GM23248 (cell line): ENCODE measurements at regions not wholly inside any gene's neighbourhood (a gene's known extent, or its start where the extent isn't known, plus 50 kb on each side); places are given as distances from the start of the nearest gene placed in this dataset.

Source experiments
- DNase-seq: peaks from one replicate; pipeline ENCODE4 v3.0.0-alpha.2; 2015
- H2AFZ ChIP-seq: fragments of 200-600 bp; sonication (generic); 2 replicates; pipeline ENCODE4 v1.6.1; 2016; ENCODE audit warnings: antibody characterized with exemption
- H3F3A ChIP-seq: fragments of 200-600 bp; sonication (generic); 2 replicates; pipeline ENCODE4 v1.6.1; 2016; ENCODE audit warnings: mild to moderate bottlenecking, antibody characterized with exemption, mixed run types; ENCODE audit not compliant: insufficient read depth
- H3K27ac ChIP-seq: fragments of 200-600 bp; sonication (generic); 2 replicates; pipeline ENCODE4 v1.5.1; 2016; ENCODE audit warnings: mild to moderate bottlenecking
- H3K27me3 ChIP-seq: fragments of 200-600 bp; sonication (generic); replicated peaks from 2 replicates; pipeline ENCODE4 v1.6.1; 2016; ENCODE audit warnings: mild to moderate bottlenecking; ENCODE audit not compliant: insufficient read depth
- H3K36me3 ChIP-seq: fragments of 200-600 bp; sonication (generic); 2 replicates; pipeline ENCODE4 v1.6.1; 2016; ENCODE audit warnings: low read depth, mild to moderate bottlenecking
- H3K4me1 ChIP-seq: fragments of 200-600 bp; sonication (generic); 2 replicates; pipeline ENCODE4 v1.6.1; 2016; ENCODE audit warnings: mild to moderate bottlenecking; ENCODE audit not compliant: insufficient read depth
- H3K4me2 ChIP-seq: fragments of 200-600 bp; sonication (generic); one replicate; pipeline ENCODE4 v1.6.1; 2016; ENCODE audit warnings: mild to moderate bottlenecking; ENCODE audit not compliant: unreplicated experiment
- H3K4me3 ChIP-seq: fragments of 200-600 bp; sonication (generic); 2 replicates; pipeline ENCODE4 v1.5.1; 2016; ENCODE audit warnings: mild to moderate bottlenecking
- H3K79me2 ChIP-seq: fragments of 200-600 bp; sonication (generic); 2 replicates; pipeline ENCODE4 v1.6.1; 2016; ENCODE audit warnings: mild to moderate bottlenecking; ENCODE audit not compliant: insufficient read depth
- H3K9ac ChIP-seq: fragments of 200-600 bp; sonication (generic); 2 replicates; pipeline ENCODE4 v1.6.1; 2016; ENCODE audit warnings: mild to moderate bottlenecking
- H3K9me2 ChIP-seq: fragments of 200-600 bp; sonication (generic); 2 replicates; pipeline ENCODE4 v1.6.1; 2016; ENCODE audit warnings: mixed run types, mild to moderate bottlenecking, moderate library complexity; ENCODE audit not compliant: insufficient read depth
- H3K9me3 ChIP-seq: fragments of 200-600 bp; sonication (generic); one replicate; pipeline ENCODE4 v1.6.1; 2017; ENCODE audit warnings: low read depth
- H4K20me1 ChIP-seq: fragments of 200-600 bp; sonication (generic); 2 replicates; pipeline ENCODE4 v1.6.0; 2016; ENCODE audit not compliant: insufficient read depth
- EZH2 ChIP-seq: fragments of 200-600 bp; sonication (generic); IDR thresholded peaks from 2 replicates; pipeline ENCODE4 v1.6.1; 2018; ENCODE audit warnings: antibody characterized with exemption, mild to moderate bottlenecking; ENCODE audit not compliant: insufficient read depth, poor library complexity, severe bottlenecking
- EZH2phosphoT487 ChIP-seq: fragments of 200-600 bp; sonication (generic); IDR thresholded peaks from 2 replicates; pipeline ENCODE4 v1.6.1; 2018; ENCODE audit warnings: antibody characterized with exemption, moderate library complexity, mild to moderate bottlenecking, low read depth; ENCODE audit not compliant: insufficient read depth
- WGBS, 2 experiments: methylation state at CpG; one replicate each; pipeline ENCODE4 v1.1.6; 2015 to 2017; ENCODE audit warnings: low lambda C conversion rate in 2 of 2, low coverage in 1 of 2; ENCODE audit errors: missing lambda C conversion rate in 2 of 2; 5-methylcytosine and 5-hydroxymethylcytosine counted together
- in situ Hi-C: fragments of 300-500 bp; cut with MboI; formaldehyde crosslinking; loops from 2 replicates; pipeline ENCODE4 v1.15.0; 2020

GRCh38 chr20:11452326-11452725 is 465.4 kb upstream of the BTBD3 start:
- H3K27me3 ChIP-seq: no peaks in the 10 kb centered on the region
- H3K4me3 ChIP-seq: no peak overlapping the region
- peak overlapping the region; percentile 26 for H3K4me2 ChIP-seq
- H3K4me1 ChIP-seq: peaks cover 43% of the 10 kb centered on the region
- peak overlapping the region; percentile 77 for H2AFZ ChIP-seq
- H3K9me2 ChIP-seq: no peaks in the 10 kb centered on the region
- H3K9ac ChIP-seq: no peak overlapping the region
- H3K36me3 ChIP-seq: no peaks in the 10 kb centered on the region
- H3K79me2 ChIP-seq: no peaks in the 10 kb centered on the region
- TF ChIP-seq EZH2phosphoT487 (no peak), EZH2 (no peak)
- DNase-seq: peak; percentile 67
- H4K20me1 ChIP-seq: no peaks in the 10 kb centered on the region
- in situ Hi-C loops: no loop called here
- H3K27ac ChIP-seq: no peak overlapping the region
- 45 to 52% methylated on average over 6 of the region's 6 CpGs for WGBS, 2 experiments
- peaks cover 19% of the 10 kb centered on the region for H3F3A ChIP-seq
- H3K9me3 ChIP-seq: no peaks in the 10 kb centered on the region

- H3K4me1 ChIP-seq: peaks cover 43% of the 10 kb centered on the region
- no peak overlapping the region for H3K9ac ChIP-seq
- peaks cover 19% of the 10 kb centered on the region for H3F3A ChIP-seq
- H3K9me2 ChIP-seq: no peaks in the 10 kb centered on the region
- no peaks in the 10 kb centered on the region for H3K79me2 ChIP-seq
- no peaks in the 10 kb centered on the region for H3K9me3 ChIP-seq
- H4K20me1 ChIP-seq: no peaks in the 10 kb centered on the region
- peak; percentile 62 for DNase-seq
- 94 to 100% methylated on average over 2 of the region's 2 CpGs for WGBS, 2 experiments
- H3K4me3 ChIP-seq: no peak overlapping the region
- no peak overlapping the region for H2AFZ ChIP-seq
- in situ Hi-C loops: no loop called here
- no peak overlapping the region for H3K27ac ChIP-seq
- no peak for TF ChIP-seq EZH2
- TF ChIP-seq EZH2phosphoT487: no peak
- no peaks in the 10 kb centered on the region for H3K27me3 ChIP-seq
- no peaks in the 10 kb centered on the region for H3K36me3 ChIP-seq
- no peak overlapping the region for H3K4me2 ChIP-seq
Observed at GRCh38 chr20:11453430-11453829, 464.3 kb upstream of the BTBD3 start.

DNA sequence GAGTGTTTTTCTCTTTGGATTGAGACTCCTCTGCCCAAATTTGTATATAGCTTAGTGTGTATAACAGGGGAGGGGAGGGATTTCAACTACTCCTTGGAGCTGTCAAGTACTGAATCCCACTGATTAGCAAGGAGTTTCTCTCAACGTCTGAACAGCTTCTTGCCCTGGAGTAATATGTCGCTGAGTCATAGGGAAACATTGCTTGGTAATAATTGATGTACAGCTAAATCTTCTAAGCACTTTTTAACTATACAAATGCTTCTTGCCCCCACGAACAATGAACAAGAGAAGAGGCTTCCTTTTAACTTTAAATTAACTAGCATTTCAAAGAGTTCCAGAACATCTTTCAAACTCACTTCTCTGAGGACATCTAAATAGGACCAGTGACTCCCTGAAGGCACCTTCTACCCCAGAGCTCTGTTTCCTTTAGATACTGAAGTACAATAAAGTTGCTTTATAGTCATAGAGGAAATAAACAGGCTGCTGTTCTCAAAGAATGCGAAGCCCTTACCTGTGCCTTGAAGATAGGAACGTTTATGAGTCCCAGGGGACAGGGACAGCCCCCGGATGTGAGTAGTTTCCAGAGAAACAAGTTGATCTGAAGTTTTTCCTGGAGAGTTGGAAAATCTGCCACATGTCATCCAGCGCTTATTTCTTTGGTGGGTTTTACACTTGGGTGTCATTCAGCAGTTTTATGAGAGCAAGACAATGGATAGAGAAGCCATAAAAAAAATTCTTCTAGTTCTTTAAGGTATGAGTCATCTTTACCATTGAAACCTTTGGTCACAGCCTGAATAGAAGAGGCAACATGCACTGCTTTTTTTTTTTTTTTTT is 462.5 kb upstream of the BTBD3 start:
- no peak overlapping the region for H3K9ac ChIP-seq

GRCh38 chr20:11457488-11457887 is 460.2 kb upstream of the BTBD3 start:
- Histone ChIP-seq H3K9me2 (no peaks in the 10 kb centered on the region; the same call in 1 of the 2 replicates), H4K20me1 (no peaks in the 10 kb centered on the region), H3K36me3 (no peaks in the 10 kb centered on the region), H3K27me3 (no peaks in the 10 kb centered on the region), H3K9me3 (no peaks in the 10 kb centered on the region), H3K27ac (no peak overlapping the region), H3K4me2 (no peak overlapping the region), H3K79me2 (no peaks in the 10 kb centered on the region), H3K9ac (no peak overlapping the region), H3F3A (peaks cover 24% of the 10 kb centered on the region), H2AFZ (no peak overlapping the region), H3K4me3 (no peak overlapping the region), H3K4me1 (peaks cover 44% of the 10 kb centered on the region)
- DNase-seq: peak; percentile 9
- WGBS, 2 experiments: 65 to 70% methylated on average over 5 of the region's 5 CpGs
- in situ Hi-C loops: no loop called here
- TF ChIP-seq EZH2 (no peak), EZH2phosphoT487 (no peak)

More for the DNA sequence above, 462.5 kb upstream of the BTBD3 start:
- Histone ChIP-seq H4K20me1 (no peaks in the 10 kb centered on the region), H3K4me3 (peak overlapping the region; percentile 11; the same call in 1 of the 2 replicates), H3F3A (peaks cover 24% of the 10 kb centered on the region), H3K4me2 (peak overlapping the region; percentile 59), H3K36me3 (no peaks in the 10 kb centered on the region), H3K27me3 (no peaks in the 10 kb centered on the region), H2AFZ (no peak overlapping the region), H3K27ac (0 out of 2 replicates have a peak overlapping the region, but pooled peaks have one; percentile 10), H3K9me3 (no peaks in the 10 kb centered on the region), H3K9me2 (no peaks in the 10 kb centered on the region), H3K4me1 (peaks cover 52% of the 10 kb centered on the region), H3K79me2 (no peaks in the 10 kb centered on the region)
- peak; percentile 74 for DNase-seq
- in situ Hi-C loops: no loop called here
- TF ChIP-seq EZH2: no peak
- no peak for TF ChIP-seq EZH2phosphoT487
- WGBS, 2 experiments: 31 to 36% methylated on average over 7 of the region's 7 CpGs
